ENCODE measurements at regions not wholly inside any gene's neighbourhood (a gene's known extent, or its start where the extent isn't known, plus 50 kb on each side); places are given as distances from the start of the nearest gene placed in this dataset.

DNA sequence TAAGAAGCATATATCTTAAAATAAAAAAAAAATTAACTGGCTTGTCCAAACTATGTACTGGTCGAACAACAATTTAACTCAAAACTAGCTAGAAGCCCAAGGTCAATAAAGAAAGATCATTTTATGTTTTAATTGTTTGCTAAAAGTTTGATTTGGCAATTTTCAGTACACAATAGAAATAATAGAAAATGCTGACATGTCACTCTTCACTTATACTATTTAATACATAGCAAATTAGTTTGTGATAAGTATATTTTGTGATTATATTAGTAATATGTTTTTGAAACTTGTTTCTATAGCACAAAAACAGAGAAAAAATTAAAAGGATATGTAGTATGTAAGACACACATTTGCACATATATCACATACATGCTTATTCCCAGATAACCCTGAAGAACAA is 1938.6 kb upstream of the PIK3C3 start:
- no peak for DNase-seq
- Histone ChIP-seq H3K36me3 (no peaks in the 10 kb centered on the region), H3K4me3 (no peak overlapping the region), H3K27me3 (no peaks in the 10 kb centered on the region), H3K9me3 (no peaks in the 10 kb centered on the region)

GRCh38 chr18:40013001-40013609 is 1941.9 kb upstream of the PIK3C3 start:
- H3K36me3 ChIP-seq: no peaks in the 10 kb centered on the region
- no peaks in the 10 kb centered on the region for H3K9me3 ChIP-seq
- no peaks in the 10 kb centered on the region for H3K27me3 ChIP-seq
- H3K4me3 ChIP-seq: no peak overlapping the region
- no peak for DNase-seq

DNA sequence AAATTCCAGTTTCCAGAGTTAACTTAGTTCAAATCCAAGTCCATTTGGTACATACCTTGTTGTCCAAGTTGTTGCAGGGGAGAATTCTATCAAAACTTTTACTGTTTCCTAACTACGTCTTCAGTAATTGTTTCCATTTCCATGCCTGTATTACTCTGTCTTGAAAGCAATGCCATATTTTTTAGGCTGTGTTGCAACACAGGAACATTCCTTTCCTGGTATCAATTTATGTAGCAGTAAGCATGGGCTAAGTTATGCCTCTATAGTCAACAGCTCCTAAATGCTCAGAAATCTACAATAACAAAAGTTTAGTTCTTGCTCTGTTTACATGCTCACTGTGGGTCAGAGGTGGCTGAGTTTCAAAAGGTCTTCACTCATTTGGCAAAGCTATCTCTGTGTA is 1943.8 kb upstream of the PIK3C3 start:
- Histone ChIP-seq H3K4me3 (no peak overlapping the region), H3K9me3 (no peaks in the 10 kb centered on the region), H3K27me3 (no peaks in the 10 kb centered on the region), H3K36me3 (no peaks in the 10 kb centered on the region)
- no peak for DNase-seq

GRCh38 chr18:40006634-40007033 is 1948.4 kb upstream of the PIK3C3 start:
- no peaks in the 10 kb centered on the region for H3K27me3 ChIP-seq
- DNase-seq: peak; percentile 36
- no peak overlapping the region for H3K4me3 ChIP-seq
- H3K9me3 ChIP-seq: no peaks in the 10 kb centered on the region
- H3K36me3 ChIP-seq: no peaks in the 10 kb centered on the region

- Histone ChIP-seq H3K27me3 (no peaks in the 10 kb centered on the region), H3K36me3 (no peaks in the 10 kb centered on the region), H3K4me3 (no peak overlapping the region), H3K9me3 (no peaks in the 10 kb centered on the region)
- DNase-seq: no peak
Observed at GRCh38 chr18:40004246-40004645, 1950.8 kb upstream of the PIK3C3 start.

DNA sequence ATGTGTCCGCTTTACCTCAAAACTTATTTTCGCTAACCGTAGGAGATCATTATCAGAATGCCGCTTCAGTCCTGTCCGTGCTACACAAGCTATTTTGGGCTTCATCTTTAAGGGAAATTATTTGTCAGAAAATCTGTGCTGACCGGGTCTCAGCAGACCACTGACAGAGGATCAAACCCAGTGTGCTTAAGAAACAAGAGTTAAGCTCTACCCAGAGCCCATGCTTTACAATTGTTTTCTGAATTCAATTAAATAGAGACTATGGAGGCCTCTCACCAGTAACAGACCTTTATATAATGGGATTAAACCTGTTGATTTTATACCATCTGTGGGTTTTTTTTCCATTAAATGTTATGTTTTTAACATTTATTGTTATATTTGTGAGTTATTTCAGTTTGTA is 1956.7 kb upstream of the PIK3C3 start:
- DNase-seq: no peak
- no peaks in the 10 kb centered on the region for H3K36me3 ChIP-seq
- H3K27me3 ChIP-seq: no peaks in the 10 kb centered on the region
- no peaks in the 10 kb centered on the region for H3K9me3 ChIP-seq
- no peak overlapping the region for H3K4me3 ChIP-seq

DNA sequence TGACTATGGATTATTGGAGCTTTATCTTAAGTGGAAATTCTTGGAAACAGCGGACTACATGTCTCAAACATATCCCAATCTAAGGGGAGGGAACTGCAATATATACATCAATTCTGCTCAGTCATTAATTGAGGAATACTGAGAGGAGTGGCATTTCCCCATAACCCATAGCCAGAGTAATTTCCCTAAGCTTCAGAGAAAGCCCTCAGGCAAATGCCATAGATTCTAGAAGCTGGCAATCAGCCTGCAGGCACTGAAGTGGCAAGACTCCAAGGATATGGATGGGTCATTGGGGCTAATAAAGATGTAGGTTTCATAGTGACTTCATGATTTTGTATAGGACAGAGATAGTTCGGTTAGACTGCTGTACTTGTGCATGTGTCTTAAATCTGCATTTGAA is 1960.5 kb upstream of the PIK3C3 start:
- H3K36me3 ChIP-seq: no peaks in the 10 kb centered on the region
- H3K4me3 ChIP-seq: no peak overlapping the region
- no peaks in the 10 kb centered on the region for H3K27me3 ChIP-seq
- H3K9me3 ChIP-seq: no peaks in the 10 kb centered on the region
- DNase-seq: no peak

GRCh38 chr18:39991696-39992265 is 1963.3 kb upstream of the PIK3C3 start:
- H3K36me3 ChIP-seq: no peaks in the 10 kb centered on the region
- no peak overlapping the region for H3K4me3 ChIP-seq
- H3K9me3 ChIP-seq: no peaks in the 10 kb centered on the region
- no peak for DNase-seq
- H3K27me3 ChIP-seq: no peaks in the 10 kb centered on the region

- Histone ChIP-seq H3K27me3 (no peaks in the 10 kb centered on the region), H3K36me3 (no peaks in the 10 kb centered on the region), H3K9me3 (no peaks in the 10 kb centered on the region), H3K4me3 (no peak overlapping the region)
- no peak for DNase-seq
Observed at GRCh38 chr18:39990540-39990939, 1964.5 kb upstream of the PIK3C3 start.

GRCh38 chr18:39976771-39977170 is 1978.3 kb upstream of the PIK3C3 start:
- no peak for DNase-seq
- H3K9me3 ChIP-seq: no peaks in the 10 kb centered on the region
- no peaks in the 10 kb centered on the region for H3K36me3 ChIP-seq
- H3K4me3 ChIP-seq: no peak overlapping the region
- H3K27me3 ChIP-seq: no peaks in the 10 kb centered on the region

GRCh38 chr18:39972521-39972920 is 1982.5 kb upstream of the PIK3C3 start:
- no peak overlapping the region for H3K4me3 ChIP-seq
- H3K27me3 ChIP-seq: no peaks in the 10 kb centered on the region
- no peaks in the 10 kb centered on the region for H3K36me3 ChIP-seq
- no peak for DNase-seq
- H3K9me3 ChIP-seq: no peaks in the 10 kb centered on the region

- Histone ChIP-seq H3K4me3 (no peak overlapping the region), H3K27me3 (no peaks in the 10 kb centered on the region), H3K36me3 (no peaks in the 10 kb centered on the region), H3K9me3 (no peaks in the 10 kb centered on the region)
- no peak for DNase-seq
Observed at GRCh38 chr18:39969803-39970494, 1985.1 kb upstream of the PIK3C3 start.

DNA sequence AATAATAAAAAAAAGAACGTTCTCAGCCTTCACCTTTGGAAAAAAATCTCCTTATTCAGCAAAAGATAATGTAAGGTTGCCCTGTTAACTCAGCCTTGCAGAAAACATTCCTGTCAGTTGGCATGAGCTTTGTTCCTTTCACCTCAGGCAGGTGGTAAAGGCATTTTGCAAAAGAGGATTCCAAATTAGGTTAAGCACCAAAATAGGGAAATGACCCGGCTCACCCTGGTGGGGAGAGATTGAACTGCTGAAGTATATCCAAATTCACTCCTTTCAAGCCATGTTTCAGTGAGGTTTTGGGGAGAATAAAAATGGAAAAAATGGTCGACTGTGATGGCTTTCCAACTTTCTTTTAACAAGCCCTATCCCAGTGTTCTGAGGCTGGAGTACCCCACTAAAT is 1988.8 kb upstream of the PIK3C3 start:
- Histone ChIP-seq H3K9me3 (no peaks in the 10 kb centered on the region), H3K36me3 (no peaks in the 10 kb centered on the region), H3K4me3 (no peak overlapping the region), H3K27me3 (no peaks in the 10 kb centered on the region)
- DNase-seq: no peak

DNA sequence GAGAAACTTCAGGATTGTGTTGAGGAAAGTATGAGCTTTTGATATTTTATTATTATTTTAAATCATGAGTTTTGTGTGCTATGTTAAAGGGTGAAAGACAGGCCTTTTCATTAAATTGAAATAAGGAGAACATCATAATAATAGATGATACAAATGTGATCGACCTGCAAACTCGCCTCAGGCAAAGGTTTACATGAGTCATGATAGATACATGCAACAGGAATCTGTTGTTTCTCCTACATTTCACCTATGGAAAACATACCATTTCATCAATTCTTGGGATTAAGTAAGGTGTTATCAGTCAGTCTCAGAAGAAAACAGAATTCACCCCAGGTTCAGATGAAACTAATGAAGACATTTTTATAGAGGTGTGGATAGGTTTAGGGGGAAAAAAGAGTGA is 1992.5 kb upstream of the PIK3C3 start:
- Histone ChIP-seq H3K27me3 (no peaks in the 10 kb centered on the region), H3K4me3 (no peak overlapping the region), H3K9me3 (no peaks in the 10 kb centered on the region), H3K36me3 (no peaks in the 10 kb centered on the region)
- DNase-seq: no peak

- no peaks in the 10 kb centered on the region for H3K9me3 ChIP-seq
- no peaks in the 10 kb centered on the region for H3K27me3 ChIP-seq
- H3K4me3 ChIP-seq: no peak overlapping the region
- DNase-seq: no peak
- no peaks in the 10 kb centered on the region for H3K36me3 ChIP-seq
Observed at GRCh38 chr18:39960550-39960949, 1994.5 kb upstream of the PIK3C3 start.

GRCh38 chr18:39959839-39960238 is 1995.2 kb upstream of the PIK3C3 start:
- Histone ChIP-seq H3K27me3 (no peaks in the 10 kb centered on the region), H3K36me3 (no peaks in the 10 kb centered on the region), H3K9me3 (no peaks in the 10 kb centered on the region), H3K4me3 (no peak overlapping the region)
- DNase-seq: no peak

- DNase-seq: no peak
- Histone ChIP-seq H3K36me3 (no peaks in the 10 kb centered on the region), H3K27me3 (no peaks in the 10 kb centered on the region), H3K9me3 (no peaks in the 10 kb centered on the region), H3K4me3 (no peak overlapping the region)
Observed at GRCh38 chr18:39958876-39959275, 1996.2 kb upstream of the PIK3C3 start.

- H3K36me3 ChIP-seq: no peaks in the 10 kb centered on the region
- no peak overlapping the region for H3K4me3 ChIP-seq
- no peaks in the 10 kb centered on the region for H3K27me3 ChIP-seq
- H3K9me3 ChIP-seq: no peaks in the 10 kb centered on the region
- no peak for DNase-seq
Observed at GRCh38 chr18:39952816-39953215, 2002.2 kb upstream of the PIK3C3 start.

All from MG63 (cell line).